ENCODE measurements at regions not wholly inside any gene's neighbourhood (a gene's known extent, or its start where the extent isn't known, plus 50 kb on each side); places are given as distances from the start of the nearest gene placed in this dataset.

DNA sequence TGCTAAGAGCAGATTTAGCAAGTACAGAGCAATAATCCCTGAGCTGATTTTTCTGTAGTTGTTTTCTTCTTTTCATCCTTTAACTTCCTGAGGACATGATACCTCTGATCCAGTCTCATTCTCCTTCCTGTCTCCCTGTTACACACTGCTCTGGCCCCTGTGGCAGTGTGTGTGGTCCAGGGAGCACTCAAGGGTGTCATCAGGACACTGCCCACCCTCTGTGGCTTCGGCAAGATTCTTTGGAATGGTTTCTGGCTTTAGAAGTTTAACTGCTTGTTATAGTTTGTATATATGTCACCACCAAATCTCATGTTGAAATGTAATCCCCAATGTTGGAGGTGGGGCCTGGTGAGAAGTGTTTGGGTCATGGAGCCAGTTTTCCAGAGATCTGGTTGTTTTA lies 637.3 kb downstream of the BCOR start:
- H3K27ac ChIP-seq (ENCODE audit: low read length) = no peak overlapping the region
- H2AFZ ChIP-seq (ENCODE audit: low read depth, low read length) = no peak overlapping the region
- peaks cover 8% of the 10 kb centered on the region for H3K27me3 ChIP-seq (ENCODE audit: low read depth, low read length)
- H3K9me3 ChIP-seq (ENCODE audit: insufficient read depth, low read length) = no peaks in the 10 kb centered on the region
- no peaks in the 10 kb centered on the region for H3K4me1 ChIP-seq (ENCODE audit: low read length)
- no peaks in the 10 kb centered on the region for H3K79me2 ChIP-seq (ENCODE audit: low read length)
- no peaks in the 10 kb centered on the region for H3K36me3 ChIP-seq (replicated peaks; ENCODE audit: low read depth, low read length)
- H3K9ac ChIP-seq (ENCODE audit: low read length) = no peak overlapping the region
- no peaks in the 10 kb centered on the region for H4K20me1 ChIP-seq (ENCODE audit: insufficient read depth, low read length)
- TF ChIP-seq EZH2phosphoT487 (IDR thresholded peaks at IDR 0.05; ENCODE audit: low read depth) = no peak
- TF ChIP-seq, protein P1, sequence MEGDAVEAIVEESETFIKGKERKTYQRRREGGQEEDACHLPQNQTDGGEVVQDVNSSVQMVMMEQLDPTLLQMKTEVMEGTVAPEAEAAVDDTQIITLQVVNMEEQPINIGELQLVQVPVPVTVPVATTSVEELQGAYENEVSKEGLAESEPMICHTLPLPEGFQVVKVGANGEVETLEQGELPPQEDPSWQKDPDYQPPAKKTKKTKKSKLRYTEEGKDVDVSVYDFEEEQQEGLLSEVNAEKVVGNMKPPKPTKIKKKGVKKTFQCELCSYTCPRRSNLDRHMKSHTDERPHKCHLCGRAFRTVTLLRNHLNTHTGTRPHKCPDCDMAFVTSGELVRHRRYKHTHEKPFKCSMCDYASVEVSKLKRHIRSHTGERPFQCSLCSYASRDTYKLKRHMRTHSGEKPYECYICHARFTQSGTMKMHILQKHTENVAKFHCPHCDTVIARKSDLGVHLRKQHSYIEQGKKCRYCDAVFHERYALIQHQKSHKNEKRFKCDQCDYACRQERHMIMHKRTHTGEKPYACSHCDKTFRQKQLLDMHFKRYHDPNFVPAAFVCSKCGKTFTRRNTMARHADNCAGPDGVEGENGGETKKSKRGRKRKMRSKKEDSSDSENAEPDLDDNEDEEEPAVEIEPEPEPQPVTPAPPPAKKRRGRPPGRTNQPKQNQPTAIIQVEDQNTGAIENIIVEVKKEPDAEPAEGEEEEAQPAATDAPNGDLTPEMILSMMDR (IDR thresholded peaks at IDR 0.05; ENCODE audit: low read depth, low read length) = no peak
- H3K4me3 ChIP-seq (ENCODE audit: low read length) = no peak overlapping the region
- no peak overlapping the region for H3K4me2 ChIP-seq (ENCODE audit: low read length)

- Histone ChIP-seq H3K27me3 (ENCODE audit: low read depth, low read length) (peaks cover 8% of the 10 kb centered on the region; the same call in 1 of the 2 replicates), H4K20me1 (ENCODE audit: insufficient read depth, low read length) (no peaks in the 10 kb centered on the region), H3K9me3 (ENCODE audit: insufficient read depth, low read length) (no peaks in the 10 kb centered on the region), H3K4me3 (ENCODE audit: low read length) (no peak overlapping the region), H3K4me1 (ENCODE audit: low read length) (no peaks in the 10 kb centered on the region), H3K36me3 (replicated peaks; ENCODE audit: low read depth, low read length) (no peaks in the 10 kb centered on the region), H3K4me2 (ENCODE audit: low read length) (no peak overlapping the region), H3K9ac (ENCODE audit: low read length) (no peak overlapping the region), H3K79me2 (ENCODE audit: low read length) (no peaks in the 10 kb centered on the region), H3K27ac (ENCODE audit: low read length) (no peak overlapping the region), H2AFZ (ENCODE audit: low read depth, low read length) (no peak overlapping the region)
- TF ChIP-seq, protein P1 (IDR thresholded peaks at IDR 0.05; ENCODE audit: low read depth, low read length) = no peak
- no peak for TF ChIP-seq EZH2phosphoT487 (IDR thresholded peaks at IDR 0.05; ENCODE audit: low read depth)
These were observed 634.9 kb downstream of the BCOR start for GRCh38 chrX:39462835-39463234.

DNA sequence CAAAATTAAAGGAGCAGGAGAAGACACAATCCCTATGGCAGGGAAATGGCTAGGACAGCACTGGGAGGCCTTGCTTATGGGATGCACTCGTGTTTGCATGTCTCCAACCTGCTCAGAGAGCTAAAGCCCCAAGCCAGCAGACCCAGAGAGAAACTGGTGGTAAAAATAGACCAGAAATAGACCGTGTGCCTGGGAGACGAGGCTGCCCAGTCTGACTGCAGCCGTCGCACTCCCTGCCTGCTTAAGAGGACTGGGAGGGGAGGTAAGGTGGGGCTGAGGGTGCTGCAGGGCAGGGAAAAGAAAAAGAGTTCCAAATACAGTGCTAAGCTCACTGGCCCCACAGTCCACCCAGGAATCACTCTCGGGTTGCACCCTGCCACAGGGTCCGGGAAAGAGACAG lies 633.5 kb downstream of the BCOR start:
- TF ChIP-seq, protein P1 (IDR thresholded peaks at IDR 0.05; ENCODE audit: low read depth, low read length) = no peak
- TF ChIP-seq EZH2phosphoT487 (IDR thresholded peaks at IDR 0.05; ENCODE audit: low read depth) = no peak
- no peak overlapping the region for H3K4me2 ChIP-seq (ENCODE audit: low read length)

DNA sequence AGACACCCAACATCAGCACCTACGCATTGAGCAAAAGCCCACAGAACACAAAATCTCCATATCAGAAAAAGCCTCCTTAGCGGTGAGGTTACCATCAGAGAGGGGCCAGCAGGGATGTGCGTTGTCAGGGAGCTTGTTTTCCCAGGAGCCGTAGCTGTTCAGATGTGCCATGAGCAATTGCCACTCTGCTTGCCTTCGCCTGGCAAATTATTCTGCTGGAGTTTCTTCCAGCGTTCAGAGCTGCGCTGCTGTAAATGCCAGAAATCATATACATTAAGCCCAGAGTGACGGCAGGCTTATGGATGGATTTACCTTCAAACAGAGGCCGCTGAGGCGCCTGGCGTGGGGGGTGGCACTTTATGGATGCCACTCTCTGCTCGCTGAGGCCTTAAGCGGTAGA lies 632.3 kb downstream of the BCOR start:
- H3K4me3 ChIP-seq (ENCODE audit: low read length) = no peak overlapping the region
- no peaks in the 10 kb centered on the region for H3K79me2 ChIP-seq (ENCODE audit: low read length)
- H3K27me3 ChIP-seq (ENCODE audit: low read depth, low read length) = peaks cover 8% of the 10 kb centered on the region; the same call in 1 of the 2 replicates
- H4K20me1 ChIP-seq (ENCODE audit: insufficient read depth, low read length) = no peaks in the 10 kb centered on the region
- H3K36me3 ChIP-seq (replicated peaks; ENCODE audit: low read depth, low read length) = no peaks in the 10 kb centered on the region
- H3K4me2 ChIP-seq (ENCODE audit: low read length) = no peak overlapping the region
- H3K9me3 ChIP-seq (ENCODE audit: insufficient read depth, low read length) = no peaks in the 10 kb centered on the region
- no peak overlapping the region for H3K27ac ChIP-seq (ENCODE audit: low read length)
- TF ChIP-seq EZH2phosphoT487 (IDR thresholded peaks at IDR 0.05; ENCODE audit: low read depth) = no peak
- TF ChIP-seq, protein P1 (IDR thresholded peaks at IDR 0.05; ENCODE audit: low read depth, low read length) = no peak
- no peak overlapping the region for H3K9ac ChIP-seq (ENCODE audit: low read length)
- no peaks in the 10 kb centered on the region for H3K4me1 ChIP-seq (ENCODE audit: low read length)
- H2AFZ ChIP-seq (ENCODE audit: low read depth, low read length) = no peak overlapping the region

More for the DNA sequence above, 633.5 kb downstream of the BCOR start:
- Histone ChIP-seq H3K36me3 (replicated peaks; ENCODE audit: low read depth, low read length) (no peaks in the 10 kb centered on the region), H4K20me1 (ENCODE audit: insufficient read depth, low read length) (no peaks in the 10 kb centered on the region), H3K79me2 (ENCODE audit: low read length) (no peaks in the 10 kb centered on the region), H3K4me3 (ENCODE audit: low read length) (no peak overlapping the region), H3K27ac (ENCODE audit: low read length) (no peak overlapping the region), H2AFZ (ENCODE audit: low read depth, low read length) (no peak overlapping the region), H3K9me3 (ENCODE audit: insufficient read depth, low read length) (no peaks in the 10 kb centered on the region), H3K27me3 (ENCODE audit: low read depth, low read length) (peaks cover 8% of the 10 kb centered on the region; the same call in 1 of the 2 replicates), H3K9ac (ENCODE audit: low read length) (no peak overlapping the region), H3K4me1 (ENCODE audit: low read length) (no peaks in the 10 kb centered on the region)

All from OCI-LY3 (cell line).